ENCODE measurements at regions not wholly inside any gene's neighbourhood (a gene's known extent, or its start where the extent isn't known, plus 50 kb on each side); places are given as distances from the start of the nearest gene placed in this dataset.
"Not testable (repeated sequence)": the region's sequence is repeated elsewhere in the genome, so short reads cannot be mapped to it uniquely, and the experiment has no call there.

DNA sequence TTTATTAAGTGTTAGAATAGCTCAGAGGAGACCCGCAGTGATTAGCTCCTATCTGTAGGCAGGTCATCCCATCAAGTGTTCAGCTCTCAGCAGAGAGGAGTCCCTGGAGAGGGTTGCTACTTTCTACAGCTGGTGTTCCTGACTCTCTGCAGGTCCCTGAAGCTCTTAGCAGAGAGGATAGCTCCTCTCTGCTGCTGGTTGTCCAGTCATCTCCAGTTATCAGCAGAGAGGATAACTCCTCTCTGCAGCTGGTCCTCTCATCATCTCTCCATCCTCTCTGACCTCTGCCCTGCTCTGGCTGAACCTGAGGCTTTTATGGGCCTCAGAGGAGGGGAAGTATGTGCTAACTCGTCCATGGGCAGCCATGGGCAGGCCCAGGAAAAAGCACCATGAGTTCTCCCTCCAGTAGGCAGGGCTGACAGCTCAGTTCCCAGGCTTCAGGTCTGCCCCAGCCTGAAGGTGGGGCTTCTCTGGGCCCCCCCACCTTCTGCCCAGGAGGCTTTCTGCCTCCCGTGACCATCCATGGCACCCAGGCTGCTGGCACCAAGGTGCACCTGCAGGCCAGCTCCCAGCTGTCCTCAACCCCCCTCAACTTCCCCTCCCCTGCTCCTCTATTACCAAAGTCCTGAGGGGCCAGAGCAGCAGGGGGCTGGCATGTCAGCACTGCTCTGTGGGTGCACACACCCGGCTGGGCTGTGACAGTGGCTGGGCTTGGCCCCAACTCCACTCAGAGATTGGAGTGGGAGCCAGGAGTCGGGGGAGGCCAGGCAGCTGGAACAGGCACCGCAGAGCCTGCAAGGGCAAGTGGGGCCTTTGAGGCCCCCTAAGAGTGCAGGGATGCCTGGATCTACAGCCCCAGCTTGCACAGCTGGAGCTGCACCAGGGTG is 98.9 kb upstream of the FRMD4B start:
- no peak for DNase-seq (ENCODE audit: low read depth)

DNA sequence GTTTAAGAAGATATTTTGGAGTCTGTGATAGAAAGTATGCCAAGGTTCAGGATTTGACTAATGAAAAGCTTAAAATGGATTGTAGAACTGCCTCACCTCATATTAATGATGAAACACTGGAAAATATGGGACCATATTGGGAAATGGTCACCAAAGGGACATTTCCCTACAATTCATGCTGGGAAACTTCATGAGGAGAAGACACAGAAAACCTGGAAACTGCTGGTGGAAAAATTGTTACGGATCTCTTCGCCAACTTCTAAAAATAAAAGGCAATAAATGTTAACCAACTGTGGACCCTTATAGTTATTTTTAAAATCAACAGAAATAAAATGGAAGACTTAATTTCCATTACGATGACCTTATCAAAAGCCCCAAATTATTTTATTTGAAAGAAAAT is 97.6 kb upstream of the FRMD4B start:
- DNase-seq (ENCODE audit: low read depth) = no peak

DNA sequence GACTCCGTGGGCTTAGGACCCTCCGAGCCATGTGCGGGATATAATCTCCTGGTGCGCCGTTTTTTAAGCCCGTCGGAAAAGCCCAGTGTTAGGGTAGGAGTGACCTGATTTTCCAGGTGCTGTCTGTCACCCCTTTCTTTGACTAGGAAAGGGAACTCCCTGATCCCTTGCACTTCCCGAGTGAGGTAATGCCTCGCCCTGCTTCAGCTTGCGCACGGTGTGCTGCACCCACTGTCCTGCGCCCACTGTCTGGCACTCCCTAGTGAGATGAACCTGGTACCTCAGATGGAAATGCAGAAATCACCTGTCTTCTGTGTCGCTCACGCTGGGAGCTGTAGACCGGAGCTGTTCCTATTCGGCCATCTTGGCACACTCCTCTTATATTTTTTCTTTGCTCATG is 95.1 kb upstream of the FRMD4B start:
- DNase-seq (ENCODE audit: low read depth) = not testable (repeated sequence)

DNA sequence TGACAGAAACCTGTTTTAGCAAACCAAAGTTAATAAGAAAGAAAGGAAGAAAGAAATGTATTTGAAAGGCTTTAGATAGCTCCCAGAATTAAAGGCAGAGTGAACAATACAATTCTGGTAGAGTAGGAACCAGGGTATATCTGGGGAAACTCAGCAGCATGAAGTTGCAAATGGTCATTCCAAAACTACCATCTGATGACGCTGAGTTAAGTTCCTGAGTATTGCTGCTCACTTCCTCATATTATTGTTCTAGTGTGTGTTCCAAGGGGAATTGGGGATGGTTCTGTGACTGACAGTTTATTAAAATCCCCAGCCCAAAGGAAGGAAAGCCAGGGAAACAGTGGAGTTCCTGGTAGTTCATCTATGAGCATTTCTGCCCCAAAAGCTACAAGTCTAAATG is 88.3 kb upstream of the FRMD4B start:
- no peak for DNase-seq (ENCODE audit: low read depth)

DNA sequence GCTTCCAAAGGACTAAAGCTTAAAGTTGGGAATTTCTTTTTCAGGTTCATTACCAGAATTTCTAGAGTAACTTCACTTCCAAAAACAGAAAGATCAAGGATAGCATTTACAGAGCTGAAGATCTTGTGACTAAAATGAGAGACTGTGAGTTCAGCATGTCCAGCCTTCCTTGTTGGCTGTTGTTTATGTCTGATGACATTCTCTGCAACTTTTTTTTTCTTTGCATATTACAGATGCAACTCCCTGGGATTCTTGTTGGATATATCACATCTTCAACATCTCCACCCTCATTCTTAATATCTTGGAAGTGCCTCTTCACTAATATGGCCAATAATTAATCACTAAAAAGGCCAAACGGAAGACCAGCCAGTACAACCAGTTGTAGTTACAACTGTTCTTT is 86.2 kb upstream of the FRMD4B start:
- DNase-seq (ENCODE audit: low read depth) = no peak

DNA sequence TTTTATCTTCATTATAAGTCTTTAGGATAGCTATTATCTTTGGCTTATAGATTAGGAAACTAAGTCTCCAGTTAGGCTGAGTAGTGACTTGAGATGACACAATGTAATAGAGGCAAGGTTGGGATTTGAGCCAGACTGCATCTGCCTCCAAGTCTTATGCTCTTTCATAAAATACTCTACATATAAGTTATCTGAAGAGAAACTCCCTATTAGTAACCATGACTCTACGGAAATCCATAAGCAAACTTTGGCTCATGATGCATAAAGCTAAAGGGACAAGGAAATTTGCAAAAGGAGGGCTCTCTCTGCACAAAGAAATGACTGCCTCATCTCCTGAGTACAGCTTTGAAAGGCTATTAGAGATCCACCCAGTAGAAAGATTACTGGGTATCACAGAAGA is 77.6 kb upstream of the FRMD4B start:
- no peak for DNase-seq (ENCODE audit: low read depth)

DNA sequence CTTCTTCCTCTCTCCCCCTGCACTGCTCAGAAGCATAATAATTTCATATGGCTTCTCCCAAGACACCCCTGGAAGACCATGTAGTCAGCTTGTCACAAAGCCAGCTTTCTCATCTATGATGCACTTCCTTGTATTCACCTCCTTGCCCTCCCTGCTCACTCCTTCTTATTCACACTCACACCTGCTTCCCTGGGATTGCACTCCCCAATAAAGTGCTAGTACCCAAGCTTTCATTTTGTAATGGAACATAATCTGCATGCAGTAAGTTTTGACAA is 76.9 kb upstream of the FRMD4B start:
- no peak for DNase-seq (ENCODE audit: low read depth)

DNA sequence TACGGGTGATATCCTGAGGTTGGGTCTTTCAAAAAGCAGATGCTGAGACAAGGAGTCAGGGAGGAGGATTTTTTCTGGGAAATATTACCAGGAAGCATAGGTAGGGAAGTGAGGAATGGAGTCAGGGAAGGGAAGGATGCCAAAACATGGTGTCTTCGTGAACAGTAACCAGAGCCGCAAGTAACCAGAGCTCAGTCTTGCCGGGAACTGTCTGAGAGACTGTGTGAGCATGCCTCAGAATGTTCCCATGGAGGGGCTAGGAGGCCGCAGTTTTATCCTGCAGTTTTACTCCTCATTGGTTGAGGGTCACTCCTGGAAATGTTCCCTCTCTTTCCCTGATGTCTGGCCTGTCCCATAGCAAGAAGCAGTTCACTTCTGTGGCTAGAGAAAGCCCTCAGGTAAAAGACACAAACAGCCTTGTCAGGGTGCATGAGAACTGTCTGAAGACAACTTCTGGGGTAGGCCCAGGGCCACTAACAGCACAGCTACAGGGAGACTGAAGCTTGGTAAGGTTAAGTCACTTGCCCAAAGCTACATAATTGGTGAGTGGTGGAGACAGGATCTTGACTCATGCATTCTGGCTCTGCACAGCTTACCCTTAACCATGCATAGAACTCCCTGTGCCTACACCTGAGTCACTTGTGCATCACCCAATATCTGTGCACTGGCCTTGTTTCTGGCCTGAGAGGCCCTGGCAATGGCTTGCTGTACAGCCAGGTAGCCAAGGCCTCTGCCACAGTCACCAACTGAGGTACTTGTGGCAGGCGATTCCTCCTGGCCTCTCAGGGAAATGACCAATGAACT is 76.3 kb upstream of the FRMD4B start:
- DNase-seq (ENCODE audit: low read depth) = no peak

DNA sequence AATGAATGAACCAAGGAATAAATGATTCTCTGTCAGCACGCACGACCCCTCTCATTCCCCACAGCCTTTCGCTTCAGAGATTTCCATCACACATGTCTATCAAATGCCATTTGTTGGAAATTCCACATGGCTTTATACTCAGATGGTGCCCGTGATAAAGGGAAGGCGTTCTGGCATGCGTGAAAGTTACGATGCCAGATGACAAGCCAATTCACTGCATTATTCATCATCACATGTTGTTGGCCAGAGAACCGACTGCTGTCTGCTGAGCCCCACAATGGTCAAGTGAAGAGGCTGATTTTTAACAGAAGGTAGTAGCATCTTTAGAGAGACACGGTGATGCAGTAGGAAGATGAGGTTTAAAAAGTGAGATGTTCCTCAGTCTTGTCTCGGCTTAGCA is 74.1 kb upstream of the FRMD4B start:
- no peak for DNase-seq (ENCODE audit: low read depth)

DNA sequence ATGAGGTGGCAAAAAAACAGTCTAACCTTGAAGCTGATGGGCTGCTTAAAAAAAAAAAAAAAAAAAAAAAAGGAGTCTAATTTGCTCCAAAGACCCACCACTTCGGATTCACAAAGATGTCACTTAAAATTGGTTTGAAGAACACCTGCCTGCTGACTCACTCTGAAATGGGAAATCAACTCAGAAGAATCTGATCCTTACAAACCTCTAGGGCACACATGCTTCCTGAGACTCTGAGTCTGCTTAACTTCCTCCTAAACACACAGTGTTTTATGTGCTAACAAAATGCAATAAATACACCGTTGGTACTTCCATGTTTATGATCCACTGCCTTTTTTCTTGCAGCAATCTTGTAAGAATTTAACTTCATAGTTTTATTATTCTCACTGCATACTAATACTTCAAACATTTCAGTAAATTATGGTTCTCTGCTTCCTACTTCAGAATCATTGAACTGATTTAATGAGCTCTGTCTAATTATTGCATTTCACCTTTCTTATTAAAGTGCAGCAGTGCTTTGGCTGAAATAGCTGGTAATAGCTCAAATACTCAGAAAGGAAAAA is 73.0 kb upstream of the FRMD4B start:
- no peak for DNase-seq (ENCODE audit: low read depth)

DNA sequence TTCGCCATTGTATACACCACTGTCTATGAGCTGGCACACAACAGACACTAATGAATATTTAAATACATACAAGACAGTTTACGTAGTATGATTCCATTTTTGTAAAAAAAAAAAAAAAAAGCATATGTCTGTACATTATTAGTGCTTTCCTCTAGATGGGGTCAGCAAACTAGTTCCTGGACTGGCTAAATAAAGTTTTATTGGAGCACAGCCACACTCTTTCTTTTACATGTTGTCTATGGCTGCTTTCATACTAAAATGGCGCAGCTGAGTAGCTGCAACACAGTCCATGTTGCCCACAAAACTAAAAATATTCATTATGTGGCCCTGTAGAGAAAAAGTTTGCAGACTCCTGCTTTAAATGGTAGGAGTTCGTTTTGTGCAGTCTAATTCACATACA is 70.7 kb upstream of the FRMD4B start:
- DNase-seq (ENCODE audit: low read depth) = no peak

DNA sequence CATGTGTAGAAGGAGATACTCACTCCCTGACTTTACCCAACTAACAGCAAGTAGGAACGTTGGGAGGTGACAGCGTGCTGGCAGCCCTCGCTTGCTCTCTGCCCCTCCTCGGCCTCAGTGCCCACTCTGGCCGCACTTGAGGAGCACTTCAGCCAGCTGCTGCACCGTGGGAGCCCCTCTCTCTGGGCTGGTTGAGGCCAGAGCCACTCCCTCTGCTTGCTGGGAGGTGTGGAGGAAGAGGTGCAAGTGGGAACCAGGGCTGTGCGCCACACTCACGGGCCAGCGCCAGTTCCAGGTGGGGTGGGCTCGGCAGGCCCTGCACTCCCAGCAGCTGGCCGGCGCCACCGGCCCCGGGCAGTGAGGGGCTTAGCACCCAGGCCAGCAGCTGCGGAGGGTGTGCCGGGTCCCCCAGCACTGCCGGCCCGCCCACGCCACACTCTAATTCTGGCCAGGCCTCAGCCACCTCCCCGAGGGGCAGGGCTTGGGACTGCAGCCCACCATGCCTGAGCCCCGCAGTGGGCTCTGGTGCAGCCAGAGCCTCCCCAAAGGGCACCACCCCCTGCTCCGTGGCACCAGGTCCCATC is 68.4 kb upstream of the FRMD4B start:
- DNase-seq (ENCODE audit: low read depth) = no peak

DNA sequence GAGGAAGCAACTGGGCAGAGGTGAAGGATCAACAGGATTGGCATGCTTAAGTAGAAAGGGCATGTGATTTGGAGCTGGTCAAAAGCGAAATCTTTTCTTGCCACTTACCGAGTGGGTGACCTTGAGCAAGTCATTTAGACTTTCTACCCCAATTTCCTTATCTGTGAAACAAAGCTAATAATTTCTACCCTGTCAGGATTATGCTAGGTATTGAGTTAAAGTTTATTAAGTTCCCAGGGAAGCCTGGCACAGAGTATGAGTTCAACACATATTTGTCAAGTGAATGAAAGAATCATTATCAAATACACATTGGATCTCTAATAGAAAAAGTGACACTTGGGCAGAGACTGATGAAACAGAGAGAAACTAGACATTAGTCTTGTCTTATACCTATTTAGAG is 66.4 kb upstream of the FRMD4B start:
- no peak for DNase-seq (ENCODE audit: low read depth)

DNA sequence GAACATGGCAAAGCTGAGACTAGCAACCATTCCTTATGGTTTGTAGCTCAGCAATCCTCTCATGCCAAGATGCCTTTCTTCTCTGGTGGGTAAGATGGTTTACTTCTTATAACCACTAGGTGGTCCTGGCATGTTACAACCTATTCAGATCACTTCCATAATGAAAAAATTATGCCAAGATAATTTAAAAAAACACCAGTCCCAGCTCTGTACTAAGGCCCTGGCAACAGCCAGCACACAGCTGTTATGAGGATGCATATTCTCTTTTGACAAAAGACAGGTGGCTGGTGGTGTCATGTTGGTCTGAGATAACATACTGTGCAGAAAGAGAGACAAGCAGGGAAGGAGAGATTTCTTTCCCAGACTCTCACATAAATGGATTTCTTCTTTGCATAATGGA is 65.7 kb upstream of the FRMD4B start:
- DNase-seq (ENCODE audit: low read depth) = no peak

DNA sequence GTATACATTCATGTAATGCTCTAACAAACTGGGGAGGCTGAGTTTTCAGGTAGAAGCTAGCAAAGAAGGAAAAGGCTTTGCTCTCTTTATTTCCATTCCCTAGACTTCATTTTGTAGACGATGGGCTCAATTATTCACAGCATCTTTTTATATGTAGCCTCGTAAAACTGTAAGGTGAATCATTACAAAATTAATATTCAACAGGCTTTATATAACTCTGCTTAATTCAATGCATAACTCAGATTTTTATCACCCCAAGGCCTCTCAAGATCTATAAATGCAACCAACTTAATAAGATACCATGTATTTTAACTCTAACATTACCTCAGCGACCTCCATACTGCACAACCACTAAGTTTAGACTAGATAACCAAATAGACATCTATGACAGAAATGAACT is 63.0 kb upstream of the FRMD4B start:
- no peak for DNase-seq (ENCODE audit: low read depth)

DNA sequence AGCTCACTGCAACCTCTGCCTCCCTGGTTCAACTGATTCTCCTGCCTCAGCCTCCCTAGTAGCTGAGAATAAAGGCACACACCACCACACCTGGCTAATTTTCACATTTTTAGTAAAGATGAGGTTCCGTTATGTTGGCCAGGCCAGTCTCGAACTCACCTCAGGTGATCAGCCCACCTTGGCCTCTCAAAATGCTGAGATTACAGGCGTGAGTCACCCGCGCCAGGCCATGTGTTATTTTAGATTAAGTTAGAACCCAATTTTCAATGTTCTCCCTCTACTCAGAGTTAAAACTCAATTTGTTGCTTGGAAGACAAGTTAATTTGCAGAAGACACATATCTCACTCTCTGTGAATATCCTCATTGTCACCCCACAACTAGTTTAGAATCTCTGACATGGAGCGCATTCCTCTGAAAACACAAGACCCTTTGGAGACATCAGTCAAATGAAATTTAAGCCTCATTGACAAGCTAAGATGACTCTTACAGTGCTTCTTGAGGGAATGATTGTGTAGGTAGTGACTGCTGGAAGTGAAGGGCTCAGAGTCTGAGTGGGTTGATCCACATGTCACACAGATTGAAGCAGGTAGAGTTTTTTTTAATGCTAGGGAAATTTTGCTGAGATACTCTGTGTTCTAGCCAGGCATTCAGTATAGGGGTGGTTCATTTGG is 60.6 kb upstream of the FRMD4B start:
- DNase-seq (ENCODE audit: low read depth) = no peak

DNA sequence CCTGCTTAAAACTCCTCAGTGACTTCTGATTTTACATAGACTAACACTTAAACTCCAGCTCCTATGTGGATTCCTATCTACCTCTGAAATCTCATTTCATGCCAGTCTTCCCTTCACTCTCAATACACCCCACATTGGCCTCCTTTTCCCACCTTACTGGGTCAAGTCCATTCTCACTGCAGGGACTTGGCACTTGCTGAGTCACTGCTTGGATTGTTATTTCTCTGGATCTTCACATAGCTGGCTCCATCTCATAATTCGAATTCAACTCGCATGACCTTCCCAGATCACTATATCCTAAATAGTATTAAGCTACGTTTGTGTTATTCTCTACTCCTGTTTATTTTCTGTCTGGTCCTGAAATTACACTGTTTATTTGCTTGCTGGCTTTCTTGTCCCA is 59.6 kb upstream of the FRMD4B start:
- no peak for DNase-seq (ENCODE audit: low read depth)

DNA sequence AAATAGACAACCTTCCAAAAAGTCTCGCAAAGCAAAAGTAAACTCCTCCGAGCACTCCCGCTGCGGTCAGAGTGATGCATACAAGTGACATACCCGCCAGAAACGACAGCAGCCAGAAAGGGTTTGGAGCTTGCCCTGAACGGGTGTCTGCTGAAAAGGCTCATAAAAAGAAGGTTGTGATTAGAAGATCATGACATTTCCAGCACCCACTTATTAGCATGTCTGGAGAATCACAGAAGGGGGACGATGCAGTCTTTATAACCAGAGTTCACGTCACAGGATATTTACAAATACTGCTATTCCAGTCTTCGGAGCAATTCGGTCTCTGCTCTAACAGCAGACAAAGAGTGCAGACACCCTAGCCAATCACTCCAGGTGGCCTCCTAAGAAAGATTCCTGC is 59.1 kb upstream of the FRMD4B start:
- DNase-seq (ENCODE audit: low read depth) = no peak

DNA sequence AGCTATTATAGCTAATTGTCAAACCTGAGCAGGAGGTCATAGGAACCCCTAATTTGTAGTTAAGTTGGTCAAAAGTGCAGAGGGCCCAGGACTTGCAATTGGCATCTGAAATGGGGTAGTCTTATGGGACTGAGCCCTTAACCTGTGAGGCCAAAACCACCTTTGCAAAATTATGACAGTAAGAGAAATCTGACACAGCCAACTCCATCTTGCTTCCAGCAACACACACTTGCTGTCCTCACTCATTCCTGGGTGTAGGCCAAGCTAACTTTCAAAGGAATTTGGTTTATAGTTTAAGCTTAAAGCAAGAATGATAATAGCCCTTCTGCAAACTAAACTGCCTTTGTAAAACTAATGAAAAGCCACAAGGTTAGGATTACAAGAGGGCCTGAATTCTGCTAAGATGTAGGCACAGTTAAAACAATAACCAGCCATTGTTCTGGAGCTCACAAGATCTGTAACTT is 57.6 kb upstream of the FRMD4B start:
- DNase-seq (ENCODE audit: low read depth) = peak; percentile 24

DNA sequence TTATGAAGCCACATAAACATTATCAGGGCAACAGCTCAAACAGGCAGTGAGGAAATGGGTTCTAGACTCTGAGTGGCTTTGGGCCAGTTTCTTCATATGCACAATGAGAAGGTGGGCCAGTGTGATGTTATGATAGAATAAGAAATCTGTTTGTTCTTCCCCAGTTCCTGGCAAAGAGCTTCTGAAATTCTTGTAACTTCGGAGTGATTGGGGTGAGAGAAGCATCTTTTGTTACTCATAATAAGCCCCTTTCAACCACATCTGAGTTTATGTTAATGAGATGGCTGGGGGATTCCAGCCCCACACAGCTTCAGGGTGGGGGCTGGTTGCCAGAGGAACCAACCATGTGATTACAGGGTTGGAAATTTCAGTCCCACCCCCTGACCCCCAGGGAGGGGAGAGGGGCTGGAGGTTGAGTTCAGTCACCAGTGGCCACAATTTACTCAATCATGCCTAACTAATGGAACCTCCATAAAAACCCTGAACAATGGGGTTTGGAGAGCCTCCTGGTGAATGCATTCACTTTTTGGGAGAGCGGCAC is 57.0 kb upstream of the FRMD4B start:
- no peak for DNase-seq (ENCODE audit: low read depth)

DNA sequence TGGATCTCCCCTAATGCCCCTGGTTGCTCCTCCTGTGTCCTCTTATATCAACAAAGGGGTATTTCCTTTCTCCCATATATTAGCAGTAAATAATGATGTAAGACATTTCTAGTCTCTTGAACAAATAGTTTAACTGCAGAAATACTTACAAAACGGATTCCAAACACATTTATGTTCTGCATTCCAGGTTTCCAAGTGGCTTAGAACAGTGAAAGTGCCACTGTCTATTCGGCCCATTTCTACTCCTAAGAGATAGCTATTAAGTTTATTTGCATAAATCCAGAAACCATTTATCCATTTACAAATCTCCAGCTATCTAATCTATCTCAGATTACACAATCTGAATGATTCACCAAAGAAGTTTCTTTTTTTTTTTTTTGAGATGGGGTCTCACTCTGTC is 55.8 kb upstream of the FRMD4B start:
- DNase-seq (ENCODE audit: low read depth) = no peak

DNA sequence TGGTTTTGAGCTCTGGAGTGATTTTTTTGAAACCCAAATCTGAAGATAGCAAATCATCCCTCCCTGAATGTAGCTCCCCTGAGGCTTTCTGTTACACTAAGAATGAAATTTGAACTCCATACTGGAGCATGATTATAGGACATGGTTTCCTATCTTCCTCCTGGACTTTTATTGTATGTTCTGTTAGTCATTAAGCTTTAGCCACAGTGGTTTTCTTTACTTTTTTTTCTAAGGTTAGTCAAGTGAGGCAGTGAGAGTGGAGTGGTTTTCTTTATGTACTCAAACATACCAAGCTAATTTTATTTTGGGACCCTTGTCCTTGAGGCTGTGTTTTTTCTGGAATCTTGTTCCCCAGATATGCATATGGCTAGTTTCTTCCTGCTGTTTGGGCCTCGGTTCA is 55.2 kb upstream of the FRMD4B start:
- DNase-seq (ENCODE audit: low read depth) = no peak
